GM12892 (cell line): ENCODE measurements at regions not wholly inside any gene's neighbourhood (a gene's known extent, or its start where the extent isn't known, plus 50 kb on each side); places are given as distances from the start of the nearest gene placed in this dataset.
A peak's percentile ranks its signal among the peaks of the same experiment; 100 is the strongest.

Experiments
- DNase-seq: peaks from one replicate; pipeline ENCODE4 v3.0.0; 2011; ENCODE audit not compliant: insufficient read length
- FAIRE-seq: peaks from 2 replicates; lab custom pipeline; 2011; peaks lifted over from hg19 to GRCh38; lab: Jason Lieb, UNC
- POLR2A ChIP-seq: IDR thresholded peaks from 2 replicates; pipeline ENCODE4 v1.6.1; 2011; ENCODE audit warnings: low read depth, low read length, control low read depth
- POLR2AphosphoS5 ChIP-seq: IDR thresholded peaks from 2 replicates; pipeline ENCODE4 v1.6.1; 2011; ENCODE audit warnings: low read depth, low read length, control low read depth
- TAF1 ChIP-seq: IDR thresholded peaks from 2 replicates; pipeline ENCODE4 v1.6.1; 2011; ENCODE audit warnings: low read depth, mild to moderate bottlenecking, control low read depth, low read length, borderline replicate concordance

DNA sequence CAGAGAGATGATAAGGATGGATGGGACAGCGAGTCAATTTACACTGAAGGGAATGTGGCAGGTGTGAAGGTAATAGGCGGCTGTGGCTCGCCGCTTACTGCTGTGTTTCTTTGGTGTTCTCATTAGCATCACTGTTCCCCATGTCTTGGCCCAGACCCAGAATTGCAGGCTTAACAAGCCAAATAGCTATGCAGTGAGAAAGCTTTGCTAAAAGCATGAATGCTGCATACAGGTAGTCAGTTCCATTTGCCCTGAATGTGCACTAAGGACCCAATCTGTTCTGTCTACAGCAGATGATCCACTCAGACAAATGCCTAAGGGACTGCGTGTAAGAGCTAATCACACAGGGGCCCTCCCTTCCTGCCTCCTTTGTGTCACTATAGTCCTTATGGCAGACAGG, 262.6 kb downstream of the DCDC2C start:
- DNase-seq: no peak
- no peak for FAIRE-seq
- TF ChIP-seq TAF1 (no peak), POLR2A (no peak), POLR2AphosphoS5 (no peak)

DNA sequence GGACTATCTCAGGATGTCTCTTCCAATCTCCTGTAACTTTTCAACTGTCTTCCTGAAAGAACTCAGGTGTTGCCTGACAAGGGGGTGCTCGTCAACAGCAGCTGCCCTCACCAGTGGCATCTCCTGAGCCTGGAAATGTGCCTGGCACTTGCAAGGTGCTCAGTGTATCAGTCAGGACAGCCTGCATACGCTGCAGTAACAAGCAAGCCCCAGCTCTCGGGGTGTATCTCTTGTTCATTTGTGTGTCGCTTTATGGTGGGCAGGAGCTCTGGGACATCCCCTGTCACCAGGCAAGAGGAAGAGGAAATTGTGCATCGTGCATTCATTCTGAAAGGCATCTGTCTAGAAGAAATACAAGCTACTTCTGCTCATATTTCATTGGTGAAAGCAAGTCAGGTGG, 263.1 kb downstream of the DCDC2C start:
- no peak for DNase-seq
- FAIRE-seq: no peak
- no peak for TF ChIP-seq POLR2A
- TF ChIP-seq TAF1: no peak
- TF ChIP-seq POLR2AphosphoS5: no peak

DNA sequence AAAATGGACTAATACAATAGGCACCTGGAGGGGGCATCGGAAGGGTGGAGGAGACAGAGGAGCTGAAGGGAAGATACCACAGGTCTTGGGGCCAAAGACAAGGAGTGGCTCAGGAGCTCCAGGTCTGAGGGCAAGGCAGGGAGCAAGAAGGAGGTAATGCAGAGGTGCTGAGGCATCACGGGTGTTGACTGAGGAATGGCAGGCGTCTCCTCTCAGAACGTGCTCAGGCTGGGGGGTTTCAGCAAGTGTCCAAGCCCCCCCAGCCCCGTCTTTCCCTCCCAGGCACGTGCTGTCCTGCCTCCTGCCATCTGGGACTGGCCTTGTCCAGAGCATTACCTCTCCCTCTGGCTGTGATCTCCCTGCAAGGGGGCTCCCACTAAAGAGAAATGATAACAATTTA, 265.4 kb downstream of the DCDC2C start:
- FAIRE-seq (no peak), DNase-seq (no peak)
- TF ChIP-seq POLR2A (no peak), TAF1 (no peak), POLR2AphosphoS5 (no peak)

DNA sequence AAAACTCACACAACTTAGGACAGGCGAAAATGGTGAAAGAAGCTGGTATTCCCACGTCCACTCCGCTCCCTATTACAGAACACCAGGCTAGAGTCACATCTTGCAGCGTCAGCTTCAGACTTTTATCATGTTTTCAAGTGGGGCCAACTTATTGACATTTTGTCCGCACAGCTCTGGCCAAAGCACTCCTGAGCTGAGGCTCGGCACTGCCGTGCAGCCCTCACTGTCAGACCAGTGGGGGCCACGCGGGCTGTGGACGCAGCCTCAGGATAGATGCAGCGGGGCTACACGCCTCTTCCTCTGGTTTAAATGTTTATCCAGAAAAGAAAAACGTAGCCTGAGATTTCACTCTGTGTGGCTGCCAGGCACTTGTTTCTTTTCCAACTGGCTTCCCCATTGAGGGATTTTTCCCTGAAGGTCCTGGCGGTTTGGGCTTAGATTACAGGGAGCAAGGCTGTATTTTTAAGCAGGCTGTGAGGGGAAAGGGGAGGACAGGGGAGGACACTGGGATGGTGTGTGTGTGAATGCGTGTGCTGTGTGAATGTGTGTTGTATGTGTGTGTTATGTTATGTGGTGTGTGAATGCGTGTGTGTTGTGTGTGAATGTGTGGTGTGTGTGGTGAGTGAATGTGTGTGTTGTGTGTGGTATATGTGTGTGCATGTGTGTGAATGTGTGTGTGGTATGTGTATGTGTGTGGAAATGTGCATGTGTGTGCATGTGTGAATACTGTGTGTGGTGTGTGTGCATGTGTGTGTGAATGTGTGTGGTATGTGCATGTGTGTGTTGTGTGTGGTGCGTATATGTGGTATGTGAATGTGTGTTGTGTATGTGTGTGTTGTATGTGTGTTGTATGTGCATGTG, 267.6 kb downstream of the DCDC2C start:
- TF ChIP-seq POLR2A (no peak), TAF1 (no peak), POLR2AphosphoS5 (no peak)
- FAIRE-seq (no peak), DNase-seq (no peak)

DNA sequence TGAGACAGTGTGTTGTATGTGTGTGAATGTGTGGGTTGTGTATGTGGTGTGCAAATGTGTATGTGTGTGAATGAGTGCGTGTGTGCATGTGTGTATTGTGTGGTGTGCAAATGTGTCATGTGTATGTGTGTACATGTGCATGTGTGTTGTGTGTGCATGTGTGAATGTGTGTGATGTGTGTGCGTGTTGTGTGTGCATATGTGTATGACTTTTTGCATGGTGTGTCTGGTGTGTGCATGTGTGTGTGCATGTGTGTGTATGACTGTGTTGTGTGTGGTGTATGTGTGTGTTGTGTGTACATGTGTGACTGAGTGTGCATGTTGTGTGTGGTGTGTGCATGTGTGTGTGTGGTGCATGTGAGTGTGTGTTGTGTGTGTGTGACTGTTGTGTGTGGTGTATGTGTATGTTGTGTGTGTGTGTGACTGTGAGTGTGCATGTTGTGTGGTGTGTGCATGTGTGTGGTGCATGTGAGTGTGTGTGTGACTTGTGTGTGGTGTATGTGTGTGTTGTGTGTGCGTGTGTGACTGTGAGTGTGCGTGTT, 268.3 kb downstream of the DCDC2C start:
- DNase-seq: no peak
- peak; percentile 71 for FAIRE-seq
- TF ChIP-seq TAF1 (no peak), POLR2A (no peak), POLR2AphosphoS5 (no peak)

DNA sequence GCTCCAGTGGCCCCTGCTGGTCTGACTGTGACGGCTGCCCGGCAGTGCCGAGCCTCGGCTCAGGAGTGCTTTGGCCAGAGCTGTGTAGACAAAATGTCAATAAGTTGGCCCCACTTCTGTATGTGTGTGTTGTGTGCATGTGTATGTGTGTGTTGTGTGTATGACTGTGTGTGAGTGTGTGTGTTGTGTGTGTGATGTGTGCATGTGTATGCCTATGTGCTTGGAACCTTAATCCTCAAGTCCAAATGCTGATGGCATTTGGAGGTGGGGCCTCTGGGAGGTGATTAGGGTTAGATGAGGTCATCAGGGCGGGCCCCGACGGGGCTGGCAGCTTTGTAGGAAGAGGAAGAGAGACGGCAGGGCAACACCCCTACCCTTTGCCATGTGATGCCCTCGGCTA, 269.0 kb downstream of the DCDC2C start:
- FAIRE-seq (no peak), DNase-seq (no peak)
- no peak for TF ChIP-seq POLR2AphosphoS5
- TF ChIP-seq TAF1: no peak
- no peak for TF ChIP-seq POLR2A

DNA sequence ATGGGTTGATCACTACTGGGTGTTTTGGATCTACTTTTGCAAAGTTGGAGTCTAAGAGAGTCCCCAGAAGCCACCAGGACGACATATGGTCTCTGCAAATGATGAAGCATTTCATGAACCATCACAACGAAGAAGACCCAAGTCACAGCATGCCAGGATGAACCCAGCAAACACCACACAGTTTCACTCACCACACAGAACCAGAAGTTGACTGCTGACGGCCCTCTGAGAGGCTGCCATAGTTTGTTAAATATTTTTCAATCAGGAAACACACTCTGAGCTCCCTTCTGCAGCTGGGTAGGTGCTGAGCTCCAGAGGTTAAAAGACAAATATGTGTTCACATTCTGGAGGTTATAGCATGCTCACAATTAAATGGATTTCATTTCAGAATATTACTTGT, 271.4 kb downstream of the DCDC2C start:
- FAIRE-seq (no peak), DNase-seq (no peak)
- TF ChIP-seq TAF1 (no peak), POLR2AphosphoS5 (no peak), POLR2A (no peak)

DNA sequence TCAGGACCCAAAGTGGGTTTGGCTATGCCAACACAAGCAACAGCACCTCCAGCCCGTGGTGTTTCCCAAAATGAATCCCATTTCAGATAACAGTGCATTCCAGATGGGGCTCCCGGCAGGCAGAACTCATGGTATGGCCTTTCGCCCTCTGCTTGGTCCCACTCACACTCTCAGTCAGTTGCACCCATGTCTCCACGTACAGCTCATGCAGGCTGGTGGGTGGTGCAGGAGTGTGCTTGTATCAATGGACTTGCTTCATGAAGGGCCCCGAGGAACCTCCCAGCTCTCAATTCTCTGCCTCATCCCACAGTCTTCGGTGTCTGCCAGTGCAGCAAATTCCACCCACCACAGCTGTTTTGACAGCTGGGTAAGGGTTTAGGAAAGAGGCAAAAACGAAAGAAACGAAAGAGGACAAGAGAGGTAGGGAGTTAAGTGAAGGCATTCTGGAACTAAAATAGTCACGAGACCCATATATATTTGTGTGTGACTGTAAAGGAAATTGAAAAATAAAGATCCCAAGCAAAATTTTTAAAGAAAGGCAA, 278.1 kb downstream of the DCDC2C start:
- no peak for FAIRE-seq
- TF ChIP-seq POLR2A (no peak), POLR2AphosphoS5 (no peak), TAF1 (no peak)

DNA sequence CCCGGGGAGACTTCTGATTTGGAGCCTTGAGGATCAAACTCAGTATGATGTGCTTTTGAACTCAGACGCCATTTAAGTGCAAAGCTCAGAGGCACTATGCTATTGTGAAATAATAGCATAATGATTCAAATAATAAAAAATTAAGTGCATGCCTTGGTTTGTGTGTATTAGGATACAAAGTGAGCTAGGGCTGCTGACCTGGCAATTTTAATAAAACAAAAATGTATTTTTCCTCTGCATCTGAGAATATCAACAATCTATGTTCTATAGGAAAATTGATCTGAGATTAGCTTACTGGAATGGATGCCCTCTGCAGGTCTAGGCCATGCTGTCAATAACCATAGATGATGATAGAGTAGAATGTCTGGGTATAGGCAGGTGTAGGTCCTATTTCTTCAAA, 278.8 kb downstream of the DCDC2C start:
- no peak for TF ChIP-seq POLR2AphosphoS5
- no peak for TF ChIP-seq TAF1
- no peak for TF ChIP-seq POLR2A
- DNase-seq (no peak), FAIRE-seq (no peak)

More for the DNA sequence above, 278.1 kb downstream of the DCDC2C start:
- no peak for DNase-seq

DNA sequence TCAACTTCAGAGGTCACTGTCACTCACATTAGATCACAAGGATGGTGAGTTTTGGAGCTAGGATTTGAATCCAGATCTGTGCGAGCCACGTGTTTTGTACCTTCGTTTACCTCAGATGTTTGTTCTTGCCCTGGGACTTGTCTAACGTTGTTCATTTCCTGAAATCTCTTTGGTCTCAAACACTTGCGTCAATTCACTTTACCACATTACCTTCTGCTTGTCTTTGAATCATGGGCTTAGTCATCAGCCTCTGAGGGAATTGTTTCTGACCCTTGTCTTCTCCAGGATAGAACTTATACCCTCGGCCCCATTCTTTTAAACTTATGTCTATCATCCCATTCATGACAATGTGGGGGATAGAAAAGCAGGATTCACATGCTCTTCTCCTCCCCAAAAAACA, 282.7 kb downstream of the DCDC2C start:
- FAIRE-seq (no peak), DNase-seq (no peak)
- TF ChIP-seq TAF1 (no peak), POLR2A (no peak), POLR2AphosphoS5 (no peak)

DNA sequence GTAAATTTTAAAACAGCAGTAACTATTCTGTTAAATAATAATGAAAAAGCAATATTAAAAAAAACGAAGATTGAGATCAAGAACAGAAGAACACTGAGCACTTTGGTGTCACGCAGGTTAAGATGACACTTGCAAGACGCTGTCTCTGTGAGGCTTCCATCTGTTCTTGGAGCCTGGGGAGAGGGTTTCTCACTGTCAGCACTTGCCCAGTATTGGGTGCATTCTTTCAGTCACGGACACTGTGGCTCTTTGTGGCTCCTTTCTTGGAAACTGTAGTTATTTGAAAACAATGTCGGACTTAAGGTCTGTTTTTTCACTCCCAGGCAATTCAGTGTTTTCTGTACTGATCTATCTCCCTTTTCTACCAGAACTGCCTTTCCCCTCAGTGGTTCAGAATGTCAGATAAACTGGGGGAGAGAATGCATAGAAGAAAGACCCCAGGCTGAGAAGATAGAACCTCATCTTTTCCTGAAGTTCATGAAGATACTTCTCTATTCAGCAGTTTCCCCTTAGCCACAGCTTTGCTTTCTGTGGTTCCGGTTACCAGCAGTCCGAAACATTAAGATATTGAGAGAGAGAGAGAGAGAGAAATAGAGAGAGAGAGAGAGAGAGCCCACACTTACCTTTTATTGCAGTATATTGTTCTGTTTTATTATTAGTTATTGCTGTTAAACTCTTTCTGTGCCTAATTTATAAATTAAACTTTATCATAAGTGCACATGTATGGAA, 283.3 kb downstream of the DCDC2C start:
- no peak for TF ChIP-seq POLR2AphosphoS5
- no peak for TF ChIP-seq TAF1
- no peak for TF ChIP-seq POLR2A
- DNase-seq (no peak), FAIRE-seq (no peak)
